Osteoblast (primary cell): ENCODE measurements at regions not wholly inside any gene's neighbourhood (a gene's known extent, or its start where the extent isn't known, plus 50 kb on each side); places are given as distances from the start of the nearest gene placed in this dataset.

Experiments
- DNase-seq: peaks from one replicate; pipeline ENCODE4 v3.0.0; 2011; ENCODE audit warnings: low spot score, mixed read lengths; ENCODE audit not compliant: insufficient read length; ENCODE audit errors: missing footprints
- H2AFZ ChIP-seq: 2 replicates; pipeline ENCODE4 v1.6.0; 2011; ENCODE audit warnings: mild to moderate bottlenecking, low read length
- H3K27ac ChIP-seq: 2 replicates; pipeline ENCODE4 v1.5.1; 2011; ENCODE audit warnings: mild to moderate bottlenecking, low read depth, low read length, moderate library complexity
- H3K27me3 ChIP-seq: 2 replicates; pipeline ENCODE4 v1.6.0; 2012; ENCODE audit warnings: mild to moderate bottlenecking, control low read depth, inconsistent platforms, low read length, moderate library complexity; ENCODE audit not compliant: insufficient read depth
- H3K36me3 ChIP-seq: 2 replicates; pipeline ENCODE4 v1.5.1; 2011; ENCODE audit warnings: mild to moderate bottlenecking, low read length, control low read depth, moderate library complexity; ENCODE audit not compliant: insufficient read depth
- H3K4me1 ChIP-seq: 2 replicates; pipeline ENCODE4 v1.5.1; 2011; ENCODE audit warnings: mild to moderate bottlenecking, low read length, control low read depth, moderate library complexity; ENCODE audit not compliant: insufficient read depth
- H3K4me2 ChIP-seq: 2 replicates; pipeline ENCODE4 v1.6.0; 2011; ENCODE audit warnings: mild to moderate bottlenecking, low read length; ENCODE audit not compliant: insufficient read depth
- H3K4me3 ChIP-seq: fragments of 200-600 bp; sonication (generic); 3 replicates; pipeline ENCODE4 v1.5.1; 2012; ENCODE audit warnings: mild to moderate bottlenecking, low read length, inconsistent platforms; ENCODE audit not compliant: insufficient read depth
- H3K79me2 ChIP-seq: 2 replicates; pipeline ENCODE4 v1.6.0; 2012; ENCODE audit warnings: mild to moderate bottlenecking, low read length, control low read depth, inconsistent platforms; ENCODE audit not compliant: insufficient read depth
- H3K9me3 ChIP-seq: 2 replicates; pipeline ENCODE4 v1.5.1; 2011; ENCODE audit warnings: low read depth, low read length, control low read depth
- H4K20me1 ChIP-seq: 2 replicates; pipeline ENCODE4 v1.6.0; 2012; ENCODE audit warnings: mild to moderate bottlenecking, low read length, control low read depth; ENCODE audit not compliant: insufficient read depth
- TF ChIP-seq, protein P1 (sequence below): IDR thresholded peaks from 2 replicates; pipeline ENCODE4 v1.5.1; 2011; ENCODE audit warnings: mild to moderate bottlenecking, low read depth, low read length, moderate library complexity; ENCODE audit errors: extremely low read depth

DNA sequence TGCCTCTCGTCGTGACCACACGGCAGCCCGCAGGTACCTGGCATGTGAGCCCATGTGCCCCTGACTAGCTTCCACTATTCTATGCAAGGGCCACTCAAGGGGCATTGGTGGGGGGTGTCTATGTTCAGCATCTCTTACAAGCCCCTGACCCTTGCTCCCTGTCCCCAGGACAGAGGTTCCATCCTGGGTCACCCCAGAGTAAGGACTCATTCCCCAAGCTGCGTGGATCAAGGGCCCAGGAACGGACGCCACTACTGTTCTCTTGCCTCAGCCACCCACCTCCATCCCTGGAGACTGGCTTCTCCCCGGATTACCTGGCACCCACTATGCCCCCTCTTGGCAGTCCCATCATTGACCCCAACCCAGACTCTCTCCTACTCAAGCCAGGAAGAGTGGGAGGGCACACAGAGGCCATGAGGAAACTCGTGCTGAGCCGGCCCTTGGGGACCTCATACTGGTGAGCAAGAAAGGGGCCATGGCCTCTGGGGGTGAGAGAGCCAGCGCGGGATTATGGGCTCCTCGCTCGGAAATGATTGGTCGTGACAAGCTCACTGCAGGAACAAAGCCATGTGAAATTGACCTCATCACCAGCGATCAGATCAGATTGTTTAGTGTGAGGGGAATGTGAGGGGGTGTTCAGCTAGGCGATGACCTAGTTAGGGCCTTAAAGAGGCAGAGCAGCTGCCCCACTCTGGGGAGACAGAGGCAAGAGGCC is 50.1 kb upstream of the PJA1 start:
- Histone ChIP-seq H3K27me3 (peaks cover 16% of the 10 kb centered on the region), H3K4me2 (no peak overlapping the region), H3K4me3 (no peak overlapping the region), H3K36me3 (no peaks in the 10 kb centered on the region), H4K20me1 (peaks cover 2% of the 10 kb centered on the region), H2AFZ (no peak overlapping the region), H3K27ac (no peak overlapping the region), H3K79me2 (no peaks in the 10 kb centered on the region), H3K4me1 (no peaks in the 10 kb centered on the region), H3K9me3 (no peaks in the 10 kb centered on the region)
- DNase-seq, result no peak
- TF ChIP-seq, protein P1, sequence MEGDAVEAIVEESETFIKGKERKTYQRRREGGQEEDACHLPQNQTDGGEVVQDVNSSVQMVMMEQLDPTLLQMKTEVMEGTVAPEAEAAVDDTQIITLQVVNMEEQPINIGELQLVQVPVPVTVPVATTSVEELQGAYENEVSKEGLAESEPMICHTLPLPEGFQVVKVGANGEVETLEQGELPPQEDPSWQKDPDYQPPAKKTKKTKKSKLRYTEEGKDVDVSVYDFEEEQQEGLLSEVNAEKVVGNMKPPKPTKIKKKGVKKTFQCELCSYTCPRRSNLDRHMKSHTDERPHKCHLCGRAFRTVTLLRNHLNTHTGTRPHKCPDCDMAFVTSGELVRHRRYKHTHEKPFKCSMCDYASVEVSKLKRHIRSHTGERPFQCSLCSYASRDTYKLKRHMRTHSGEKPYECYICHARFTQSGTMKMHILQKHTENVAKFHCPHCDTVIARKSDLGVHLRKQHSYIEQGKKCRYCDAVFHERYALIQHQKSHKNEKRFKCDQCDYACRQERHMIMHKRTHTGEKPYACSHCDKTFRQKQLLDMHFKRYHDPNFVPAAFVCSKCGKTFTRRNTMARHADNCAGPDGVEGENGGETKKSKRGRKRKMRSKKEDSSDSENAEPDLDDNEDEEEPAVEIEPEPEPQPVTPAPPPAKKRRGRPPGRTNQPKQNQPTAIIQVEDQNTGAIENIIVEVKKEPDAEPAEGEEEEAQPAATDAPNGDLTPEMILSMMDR, result no peak
